BE2C (cell line): ENCODE measurements at regions not wholly inside any gene's neighbourhood (a gene's known extent, or its start where the extent isn't known, plus 50 kb on each side); places are given as distances from the start of the nearest gene placed in this dataset.
"Not testable (repeated sequence)": the region's sequence is repeated elsewhere in the genome, so short reads cannot be mapped to it uniquely, and the experiment has no call there.

Experiments
- DNase-seq: peaks from one replicate; pipeline ENCODE4 v3.0.0-alpha.2; 2020
- H3K27me3 ChIP-seq: fragments of 250-450 bp; sonication (Bioruptor Pico); 2 replicates; pipeline ENCODE4 v1.5.1; 2020; ENCODE audit warnings: mild to moderate bottlenecking
- H3K36me3 ChIP-seq: fragments of 250-450 bp; sonication (Bioruptor Pico); 2 replicates; pipeline ENCODE4 v1.5.1; 2020; ENCODE audit warnings: mild to moderate bottlenecking
- H3K4me1 ChIP-seq: fragments of 250-450 bp; sonication (Bioruptor Pico); 2 replicates; pipeline ENCODE4 v1.5.1; 2020
- H3K4me3 ChIP-seq: 2 replicates; pipeline ENCODE4 v1.5.1; 2011; ENCODE audit warnings: low read depth, low read length
- H3K9me3 ChIP-seq: fragments of 250-450 bp; sonication (Bioruptor Pico); 2 replicates; pipeline ENCODE4 v1.5.1; 2020
- CTCF ChIP-seq: IDR thresholded peaks from 2 replicates; pipeline ENCODE4 v1.5.1; 2012; ENCODE audit warnings: mild to moderate bottlenecking, low read depth, low read length

DNA sequence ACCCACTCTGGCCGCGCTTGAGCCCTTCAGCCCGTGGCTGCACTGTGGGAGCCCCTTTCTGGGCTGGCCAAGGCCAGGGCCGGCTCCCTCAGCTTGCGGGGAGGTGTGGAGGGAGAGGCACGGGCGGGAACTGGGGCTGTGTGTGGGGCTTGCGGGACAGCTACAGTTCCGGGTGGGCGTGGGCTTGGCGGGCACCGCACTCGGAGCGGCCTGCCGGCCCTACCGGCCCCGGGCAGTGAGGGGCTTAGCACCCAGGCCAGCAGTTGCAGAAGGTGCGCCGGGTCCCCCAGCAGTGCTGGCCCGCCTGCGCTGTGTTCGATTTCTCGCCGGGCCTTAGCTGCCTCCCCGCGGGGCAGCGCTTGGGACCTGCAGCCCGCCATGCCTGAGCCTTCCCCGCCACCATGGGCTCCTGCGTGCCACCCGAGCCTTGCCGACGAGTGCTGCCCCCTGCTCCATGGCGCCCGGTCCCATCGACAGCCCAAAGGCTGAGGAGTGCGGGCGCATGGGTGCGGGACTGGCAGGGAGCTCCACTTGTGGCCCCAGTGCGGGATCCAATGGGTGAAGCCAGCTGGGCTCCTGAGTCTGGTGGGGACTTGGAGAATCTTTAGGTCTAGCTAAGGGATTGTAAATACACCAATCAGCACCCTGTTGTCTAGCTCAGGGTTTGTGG is 173.7 kb upstream of the FIGN start:
- DNase-seq = no peak
- H3K9me3 ChIP-seq = no peaks in the 10 kb centered on the region
- H3K4me3 ChIP-seq = no peak overlapping the region
- no peaks in the 10 kb centered on the region for H3K27me3 ChIP-seq
- TF ChIP-seq CTCF = no peak
- H3K4me1 ChIP-seq = no peaks in the 10 kb centered on the region
- H3K36me3 ChIP-seq = no peaks in the 10 kb centered on the region

DNA sequence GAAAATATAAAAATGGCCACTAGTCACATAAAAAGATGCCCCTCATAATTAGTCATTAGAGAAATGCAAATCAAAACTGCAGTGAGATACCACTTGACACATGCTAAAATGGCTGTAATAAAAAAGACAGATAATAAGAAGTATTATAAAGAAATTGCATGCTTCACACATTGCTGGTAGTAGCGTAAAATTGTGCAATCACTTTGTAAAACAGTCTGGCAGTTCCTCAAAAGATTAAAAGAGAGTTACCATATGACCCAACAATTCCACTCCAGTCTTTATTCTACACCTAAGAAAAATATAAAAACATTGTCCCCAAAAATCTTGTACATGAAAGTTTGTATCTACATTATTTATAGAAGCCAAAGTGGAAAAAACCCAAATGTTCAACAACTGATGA is 170.6 kb upstream of the FIGN start:
- no peak for DNase-seq
- Histone ChIP-seq H3K9me3 (no peaks in the 10 kb centered on the region), H3K36me3 (no peaks in the 10 kb centered on the region), H3K4me3 (no peak overlapping the region), H3K4me1 (no peaks in the 10 kb centered on the region), H3K27me3 (no peaks in the 10 kb centered on the region)
- no peak for TF ChIP-seq CTCF

DNA sequence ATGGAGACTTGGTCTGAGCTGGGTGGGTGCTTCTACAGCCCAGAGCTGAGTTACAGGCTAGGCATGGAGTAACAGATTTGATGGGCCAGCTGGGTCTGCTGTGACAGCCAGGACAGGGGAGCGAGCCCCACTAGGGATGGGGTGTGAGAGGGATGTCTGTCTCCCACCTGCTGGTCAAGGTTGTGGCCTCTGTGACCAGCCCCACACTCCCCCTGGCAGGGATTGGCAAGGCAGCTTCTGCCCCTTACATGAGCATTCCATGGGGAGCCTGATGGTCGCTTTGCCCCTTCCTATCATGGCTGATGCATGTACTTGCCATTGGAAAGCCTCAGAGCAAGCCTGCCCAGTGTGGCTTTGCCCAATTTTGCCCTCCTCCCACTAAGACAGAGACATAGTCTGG is 162.0 kb upstream of the FIGN start:
- no peaks in the 10 kb centered on the region for H3K9me3 ChIP-seq
- no peak for DNase-seq
- no peaks in the 10 kb centered on the region for H3K27me3 ChIP-seq
- TF ChIP-seq CTCF = no peak
- H3K4me1 ChIP-seq = no peaks in the 10 kb centered on the region
- H3K36me3 ChIP-seq = no peaks in the 10 kb centered on the region
- no peak overlapping the region for H3K4me3 ChIP-seq

DNA sequence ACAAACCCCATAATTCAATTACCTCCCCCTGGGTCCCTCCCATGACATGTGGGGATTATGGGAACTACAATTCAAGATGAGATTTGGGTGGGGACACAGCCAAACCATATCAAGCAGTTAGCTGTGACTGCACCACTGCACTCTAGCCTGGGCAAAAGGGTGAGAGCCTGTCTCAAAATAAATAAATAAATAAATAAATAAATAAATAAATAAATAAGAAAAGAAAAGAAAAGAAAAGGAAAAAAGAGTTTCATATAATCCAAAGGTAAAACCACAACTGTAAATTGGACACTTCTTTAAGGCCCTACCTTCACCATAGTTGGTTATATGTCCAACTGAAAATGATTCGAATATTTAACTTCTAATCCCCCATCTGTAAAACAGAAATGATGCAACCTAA is 157.6 kb upstream of the FIGN start:
- H3K27me3 ChIP-seq, H3K4me1 ChIP-seq, H3K9me3 ChIP-seq, H3K4me3 ChIP-seq, DNase-seq, H3K36me3 ChIP-seq: not testable (repeated sequence)

GRCh38 chr2:163888591-163888990 is 152.8 kb upstream of the FIGN start:
- TF ChIP-seq CTCF = no peak

GRCh38 chr2:163887182-163887581 is 151.4 kb upstream of the FIGN start:
- no peak overlapping the region for H3K4me3 ChIP-seq
- H3K9me3 ChIP-seq = no peaks in the 10 kb centered on the region
- TF ChIP-seq CTCF = no peak
- H3K27me3 ChIP-seq = no peaks in the 10 kb centered on the region
- no peaks in the 10 kb centered on the region for H3K4me1 ChIP-seq
- no peaks in the 10 kb centered on the region for H3K36me3 ChIP-seq
- DNase-seq = no peak

More at GRCh38 chr2:163888591-163888990, 152.8 kb upstream of the FIGN start:
- H3K4me1 ChIP-seq = no peaks in the 10 kb centered on the region
- DNase-seq = no peak
- H3K36me3 ChIP-seq = no peaks in the 10 kb centered on the region
- no peaks in the 10 kb centered on the region for H3K27me3 ChIP-seq
- H3K4me3 ChIP-seq = no peak overlapping the region
- H3K9me3 ChIP-seq = no peaks in the 10 kb centered on the region

DNA sequence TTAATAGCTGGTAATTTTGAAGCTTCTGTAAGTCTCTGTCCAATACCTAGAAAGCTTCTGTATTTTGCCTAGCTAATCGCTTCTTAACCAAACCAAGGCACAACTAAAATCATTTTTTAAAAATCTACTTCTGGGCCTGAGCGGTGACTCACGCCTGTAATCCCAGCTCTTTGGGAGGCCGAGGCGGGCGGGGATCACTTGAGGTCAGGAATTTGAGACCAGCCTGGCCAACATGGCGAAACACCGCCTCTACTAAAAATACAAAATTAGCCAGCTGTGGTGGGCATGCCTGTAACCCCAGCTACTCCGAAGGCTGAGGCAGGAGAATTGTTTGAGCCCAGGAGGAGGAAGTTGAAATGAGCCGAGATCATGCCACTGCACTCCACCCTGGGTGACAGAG is 148.6 kb upstream of the FIGN start:
- DNase-seq = no peak
- H3K9me3 ChIP-seq = no peaks in the 10 kb centered on the region
- TF ChIP-seq CTCF = no peak

More for the DNA sequence above, 148.6 kb upstream of the FIGN start:
- H3K27me3 ChIP-seq = no peaks in the 10 kb centered on the region
- no peak overlapping the region for H3K4me3 ChIP-seq
- no peaks in the 10 kb centered on the region for H3K36me3 ChIP-seq
- no peaks in the 10 kb centered on the region for H3K4me1 ChIP-seq
